DOHH2 (cell line): ENCODE measurements at regions not wholly inside any gene's neighbourhood (a gene's known extent, or its start where the extent isn't known, plus 50 kb on each side); places are given as distances from the start of the nearest gene placed in this dataset.

Experiments
- EZH2phosphoT487 ChIP-seq: fragments of 200-600 bp; sonication (generic); IDR thresholded peaks from 2 replicates; pipeline ENCODE4 v1.6.1; 2017; ENCODE audit warnings: borderline replicate concordance, mild to moderate bottlenecking, antibody characterized with exemption, low read length, moderate library complexity, mixed read lengths
- TF ChIP-seq, protein P1 (sequence below): fragments of 200-600 bp; sonication (generic); IDR thresholded peaks from one replicate; pipeline ENCODE4 v1.5.1; 2014; ENCODE audit warnings: antibody characterized with exemption, mild to moderate bottlenecking, low read depth, low read length; ENCODE audit not compliant: poor library complexity, severe bottlenecking

DNA sequence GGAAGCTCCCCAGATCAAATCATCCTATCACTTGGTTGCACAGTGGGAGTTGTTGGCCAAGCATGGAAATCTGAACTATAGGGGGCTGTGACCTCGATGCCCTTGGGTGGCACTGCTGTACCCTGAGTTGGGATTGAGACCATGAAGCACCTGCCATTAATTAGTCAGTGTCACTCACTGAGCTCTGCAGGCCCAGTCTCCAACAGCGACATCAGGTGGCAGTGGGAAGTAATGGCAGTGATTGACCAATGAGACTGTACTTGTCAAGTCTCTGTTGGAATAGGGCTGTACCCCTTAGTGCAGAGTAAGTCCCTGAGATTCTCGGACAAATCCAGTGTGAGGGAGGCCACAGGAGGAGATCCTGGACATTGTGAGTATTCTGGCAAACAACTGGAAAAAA is 118.0 kb upstream of the RPL38 start:
- TF ChIP-seq, protein P1, sequence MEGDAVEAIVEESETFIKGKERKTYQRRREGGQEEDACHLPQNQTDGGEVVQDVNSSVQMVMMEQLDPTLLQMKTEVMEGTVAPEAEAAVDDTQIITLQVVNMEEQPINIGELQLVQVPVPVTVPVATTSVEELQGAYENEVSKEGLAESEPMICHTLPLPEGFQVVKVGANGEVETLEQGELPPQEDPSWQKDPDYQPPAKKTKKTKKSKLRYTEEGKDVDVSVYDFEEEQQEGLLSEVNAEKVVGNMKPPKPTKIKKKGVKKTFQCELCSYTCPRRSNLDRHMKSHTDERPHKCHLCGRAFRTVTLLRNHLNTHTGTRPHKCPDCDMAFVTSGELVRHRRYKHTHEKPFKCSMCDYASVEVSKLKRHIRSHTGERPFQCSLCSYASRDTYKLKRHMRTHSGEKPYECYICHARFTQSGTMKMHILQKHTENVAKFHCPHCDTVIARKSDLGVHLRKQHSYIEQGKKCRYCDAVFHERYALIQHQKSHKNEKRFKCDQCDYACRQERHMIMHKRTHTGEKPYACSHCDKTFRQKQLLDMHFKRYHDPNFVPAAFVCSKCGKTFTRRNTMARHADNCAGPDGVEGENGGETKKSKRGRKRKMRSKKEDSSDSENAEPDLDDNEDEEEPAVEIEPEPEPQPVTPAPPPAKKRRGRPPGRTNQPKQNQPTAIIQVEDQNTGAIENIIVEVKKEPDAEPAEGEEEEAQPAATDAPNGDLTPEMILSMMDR = peak; percentile 69
- TF ChIP-seq EZH2phosphoT487 = no peak
